ENCODE measurements at regions not wholly inside any gene's neighbourhood (a gene's known extent, or its start where the extent isn't known, plus 50 kb on each side); places are given as distances from the start of the nearest gene placed in this dataset.

- TF ChIP-seq CTCF (IDR thresholded peaks at IDR 0.05) (no peak), POLR2A (IDR thresholded peaks at IDR 0.05) (no peak), EP300 (IDR thresholded peaks at IDR 0.05; ENCODE audit: low read depth) (no peak)
These were observed 535.6 kb downstream of the QKI start for GRCh38 chr6:163950159-163950558.
